Tibial artery (tissue), 4 donors: ENCODE measurements at regions not wholly inside any gene's neighbourhood (a gene's known extent, or its start where the extent isn't known, plus 50 kb on each side); places are given as distances from the start of the nearest gene placed in this dataset.

Experiments used
- DNase-seq, 2 donors: peaks; one replicate each; pipeline ENCODE4 v3.0.0-alpha.2; 2019
- H3K27ac ChIP-seq, 2 donors: fragments of 200-600 bp; sonication (generic) in 1 of 2; 1 replicate in 1 of 2; 2 replicates in 1 of 2; pipeline ENCODE4 v1.5.1; 2018 to 2019; ENCODE audit warnings: mild to moderate bottlenecking in 1 of 2
- H3K27me3 ChIP-seq, 2 donors: fragments of 200-600 bp; sonication (generic) in 1 of 2; one replicate each; pipeline versions ENCODE4 v1.5.1 to v1.6.0; 2016 to 2019
- H3K36me3 ChIP-seq, 3 donors: fragments of 200-600 bp; sonication (generic) in 2 of 3; one replicate each; pipeline ENCODE4 v1.5.1; 2016 to 2019; ENCODE audit warnings: mild to moderate bottlenecking in 2 of 3
- H3K4me1 ChIP-seq, 4 donors: fragments of 200-600 bp; sonication (generic) in 2 of 4; 1 replicate in 3 of 4; 2 replicates in 1 of 4; pipeline ENCODE4 v1.5.1; 2016 to 2019
- H3K4me3 ChIP-seq, 2 donors: fragments of 200-600 bp; sonication (generic) in 1 of 2; 1 replicate in 1 of 2; 2 replicates in 1 of 2; pipeline ENCODE4 v1.5.1; 2018 to 2019; ENCODE audit warnings: mild to moderate bottlenecking in 2 of 2
- H3K9me3 ChIP-seq, 3 donors: fragments of 200-600 bp; sonication (generic) in 1 of 3; one replicate each; pipeline ENCODE4 v1.5.1; 2016 to 2019
- intact Hi-C: fragments of 100-400 bp; cut with DNase I; formaldehyde crosslinking; loops from one replicate; pipeline ENCODE4 v1.15.0; 2023; ENCODE audit warnings: low total_unique reads
- TF ChIP-seq, protein P1 (sequence below), 2 experiments: fragments of 200-600 bp in 1 of 2; fragments of 450-650 bp in 1 of 2; IDR thresholded peaks; one replicate each; pipeline ENCODE4 v1.5.1; 2017 to 2019; ENCODE audit warnings: antibody characterized with exemption in 2 of 2, mild to moderate bottlenecking in 1 of 2, moderate library complexity in 1 of 2

DNA sequence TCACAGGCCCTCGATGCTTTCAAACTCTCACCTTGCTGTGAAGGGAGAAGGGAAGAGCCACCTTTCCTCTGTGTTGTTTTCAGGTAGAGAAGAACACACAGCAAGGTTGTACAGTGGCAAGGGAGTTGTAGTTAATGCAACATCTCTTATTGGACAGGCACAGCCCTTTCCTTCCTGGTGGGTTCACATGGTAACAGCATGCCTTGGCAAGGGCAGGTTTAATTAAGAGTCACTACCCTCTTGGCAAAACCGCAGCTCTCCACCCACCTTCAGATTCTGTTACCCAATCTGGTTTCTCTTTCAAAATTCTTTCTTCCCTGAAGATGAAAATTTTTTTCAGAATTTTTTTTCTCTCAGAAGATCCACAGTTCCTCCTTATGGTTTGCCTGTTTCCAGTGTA is 253.1 kb downstream of the TLR4 start:
- Histone ChIP-seq H3K36me3 (no peaks in the 10 kb centered on the region), H3K27me3 (no peaks in the 10 kb centered on the region), H3K4me1 (no peaks in the 10 kb centered on the region), H3K4me3 (no peak overlapping the region), H3K27ac (no peak overlapping the region), H3K9me3 (no peaks in the 10 kb centered on the region)
- no peak for DNase-seq
- TF ChIP-seq, protein P1, sequence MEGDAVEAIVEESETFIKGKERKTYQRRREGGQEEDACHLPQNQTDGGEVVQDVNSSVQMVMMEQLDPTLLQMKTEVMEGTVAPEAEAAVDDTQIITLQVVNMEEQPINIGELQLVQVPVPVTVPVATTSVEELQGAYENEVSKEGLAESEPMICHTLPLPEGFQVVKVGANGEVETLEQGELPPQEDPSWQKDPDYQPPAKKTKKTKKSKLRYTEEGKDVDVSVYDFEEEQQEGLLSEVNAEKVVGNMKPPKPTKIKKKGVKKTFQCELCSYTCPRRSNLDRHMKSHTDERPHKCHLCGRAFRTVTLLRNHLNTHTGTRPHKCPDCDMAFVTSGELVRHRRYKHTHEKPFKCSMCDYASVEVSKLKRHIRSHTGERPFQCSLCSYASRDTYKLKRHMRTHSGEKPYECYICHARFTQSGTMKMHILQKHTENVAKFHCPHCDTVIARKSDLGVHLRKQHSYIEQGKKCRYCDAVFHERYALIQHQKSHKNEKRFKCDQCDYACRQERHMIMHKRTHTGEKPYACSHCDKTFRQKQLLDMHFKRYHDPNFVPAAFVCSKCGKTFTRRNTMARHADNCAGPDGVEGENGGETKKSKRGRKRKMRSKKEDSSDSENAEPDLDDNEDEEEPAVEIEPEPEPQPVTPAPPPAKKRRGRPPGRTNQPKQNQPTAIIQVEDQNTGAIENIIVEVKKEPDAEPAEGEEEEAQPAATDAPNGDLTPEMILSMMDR (IDR thresholded peaks at IDR 0.05), result no peak
- intact Hi-C loops, result no loop called here

DNA sequence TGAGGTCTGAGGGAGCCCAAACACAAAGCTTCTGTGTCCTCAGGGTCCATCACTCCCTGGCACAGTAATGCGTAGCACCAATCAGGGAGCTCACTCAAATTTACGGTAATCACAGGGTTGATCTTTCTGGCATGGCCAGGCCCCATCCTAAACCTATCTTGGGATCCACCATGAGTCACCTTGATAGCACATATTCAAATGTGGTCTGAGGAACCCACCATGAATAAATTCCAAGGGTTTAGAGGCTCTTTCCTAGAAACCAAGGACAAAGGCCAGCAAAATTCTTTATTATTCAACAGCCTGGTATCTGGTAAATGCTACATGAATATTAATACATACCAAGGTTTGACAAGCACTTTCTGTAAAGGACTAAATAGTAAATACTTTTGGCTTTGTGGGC is 254.5 kb downstream of the TLR4 start:
- Histone ChIP-seq H3K4me1 (no peaks in the 10 kb centered on the region), H3K27me3 (no peaks in the 10 kb centered on the region), H3K9me3 (no peaks in the 10 kb centered on the region), H3K36me3 (no peaks in the 10 kb centered on the region), H3K27ac (no peak overlapping the region), H3K4me3 (no peak overlapping the region)
- intact Hi-C loops, result no loop called here
- no peak for DNase-seq
- TF ChIP-seq, protein P1 (IDR thresholded peaks at IDR 0.05), result no peak

DNA sequence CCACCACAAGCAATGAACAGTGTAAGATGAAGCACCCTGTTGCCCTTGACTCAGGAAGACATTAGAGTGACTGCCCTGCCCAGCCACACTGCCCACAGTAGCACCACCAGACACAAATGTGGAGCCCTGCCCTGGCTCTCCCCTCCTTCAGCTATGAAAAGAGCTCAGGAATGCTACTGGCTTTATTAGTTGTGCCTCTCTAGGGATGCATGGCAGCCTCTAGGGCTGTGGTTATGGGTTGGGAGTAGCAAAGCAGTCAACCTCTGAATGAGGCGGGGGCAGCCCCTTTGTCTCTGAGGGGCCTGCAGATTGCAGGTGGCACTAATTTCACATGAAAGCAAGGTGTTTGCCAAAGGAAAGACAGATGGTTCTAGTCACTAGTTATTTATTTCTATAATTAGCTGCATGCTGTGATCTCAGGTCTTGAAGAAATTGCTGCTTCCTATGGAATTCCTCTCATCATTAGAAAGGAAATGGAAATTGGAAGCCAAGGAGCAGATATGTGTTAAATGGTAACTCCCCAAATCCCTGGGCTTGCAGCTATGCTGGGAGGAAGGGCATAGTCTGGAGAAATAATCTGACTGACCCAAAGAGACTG is 259.4 kb downstream of the TLR4 start:
- H3K9me3 ChIP-seq, result no peaks in the 10 kb centered on the region
- no peaks in the 10 kb centered on the region for H3K4me1 ChIP-seq
- H3K36me3 ChIP-seq, result no peaks in the 10 kb centered on the region
- no peaks in the 10 kb centered on the region for H3K27me3 ChIP-seq
- TF ChIP-seq, protein P1 (IDR thresholded peaks at IDR 0.05), result no peak
- no peak overlapping the region for H3K27ac ChIP-seq
- no peak overlapping the region for H3K4me3 ChIP-seq
- no peak for DNase-seq
- intact Hi-C loops, result no loop called here

DNA sequence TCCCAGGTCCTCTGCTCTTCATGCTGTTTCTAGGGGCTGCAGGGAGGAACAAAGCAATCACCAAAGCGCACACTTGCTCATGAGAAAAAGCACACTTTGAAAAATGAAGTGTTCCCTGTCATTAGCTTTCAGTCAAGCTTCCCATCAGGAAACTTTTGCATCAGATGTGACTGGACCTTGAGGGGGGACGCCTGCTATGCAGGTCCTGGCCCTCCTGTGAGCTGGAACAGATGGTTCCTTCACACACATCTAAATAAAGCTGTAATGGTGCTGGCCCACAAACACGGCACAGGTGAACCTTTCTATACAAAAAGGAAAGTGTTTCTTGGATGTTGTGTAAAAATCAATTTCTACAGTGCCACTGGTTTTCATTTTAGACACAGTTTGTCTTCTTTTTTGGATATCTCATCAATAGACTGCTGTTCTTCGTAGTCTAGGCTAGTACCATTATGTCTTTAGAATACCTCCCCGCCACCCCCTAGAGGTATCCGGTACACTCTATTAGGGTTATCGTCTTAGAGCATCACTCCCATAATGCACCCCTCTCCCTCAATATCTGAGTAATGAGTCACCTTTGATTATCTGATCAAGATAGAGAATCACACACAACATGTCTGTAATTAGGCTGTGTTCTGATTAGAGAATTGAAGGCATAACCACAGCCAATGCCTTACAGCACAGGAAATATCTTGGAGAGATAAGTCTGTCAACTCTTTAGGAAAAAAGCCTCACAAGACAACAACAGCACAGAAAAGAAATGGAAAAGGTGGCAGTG is 266.3 kb downstream of the TLR4 start:
- DNase-seq, result no peak
- intact Hi-C loops, result no loop called here

DNA sequence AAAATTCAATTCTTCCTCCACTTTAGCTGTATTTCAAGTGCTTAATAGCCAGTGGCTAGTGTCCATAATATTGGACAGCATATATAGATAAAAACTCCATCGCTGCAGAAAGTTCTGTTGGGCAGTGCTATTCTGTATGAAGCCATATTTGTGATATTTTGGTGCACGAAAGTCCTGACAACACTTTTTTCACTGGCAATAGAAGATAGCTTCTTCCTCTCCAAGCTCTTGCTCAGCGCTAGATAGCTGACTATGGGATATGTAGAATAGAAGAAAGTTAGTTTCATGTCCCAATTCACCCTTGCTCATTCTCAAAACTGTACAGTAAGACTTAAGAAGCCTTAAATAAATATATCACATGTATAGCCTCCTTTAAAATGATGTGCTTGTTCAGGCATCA is 269.9 kb downstream of the TLR4 start:
- intact Hi-C loops, result no loop called here
- Histone ChIP-seq H3K27ac (no peak overlapping the region), H3K4me1 (no peaks in the 10 kb centered on the region), H3K36me3 (no peaks in the 10 kb centered on the region), H3K27me3 (no peaks in the 10 kb centered on the region), H3K9me3 (no peaks in the 10 kb centered on the region), H3K4me3 (no peak overlapping the region)
- no peak for DNase-seq
- TF ChIP-seq, protein P1 (IDR thresholded peaks at IDR 0.05), result no peak

More for the DNA sequence above, 266.3 kb downstream of the TLR4 start:
- Histone ChIP-seq H3K4me1 (no peaks in the 10 kb centered on the region), H3K27me3 (no peaks in the 10 kb centered on the region), H3K9me3 (no peaks in the 10 kb centered on the region), H3K27ac (no peak overlapping the region), H3K4me3 (no peak overlapping the region), H3K36me3 (no peaks in the 10 kb centered on the region)
- TF ChIP-seq, protein P1 (IDR thresholded peaks at IDR 0.05), result no peak
